GM21717 (cell line): ENCODE measurements at regions not wholly inside any gene's neighbourhood (a gene's known extent, or its start where the extent isn't known, plus 50 kb on each side); places are given as distances from the start of the nearest gene placed in this dataset.
"Not testable (repeated sequence)": the region's sequence is repeated elsewhere in the genome, so short reads cannot be mapped to it uniquely, and the experiment has no call there.

Source experiments
- ATAC-seq: cut with Tn5 transposase; IDR thresholded peaks from one replicate; pipeline ENCODE4 v1.9.1; 2021; ENCODE audit warnings: mild to moderate bottlenecking, moderate library complexity; ENCODE audit not compliant: unreplicated experiment

- ATAC-seq, result no peak
Observed at GRCh38 chr4:144799486-144799885, 153.5 kb downstream of the HHIP start.

DNA sequence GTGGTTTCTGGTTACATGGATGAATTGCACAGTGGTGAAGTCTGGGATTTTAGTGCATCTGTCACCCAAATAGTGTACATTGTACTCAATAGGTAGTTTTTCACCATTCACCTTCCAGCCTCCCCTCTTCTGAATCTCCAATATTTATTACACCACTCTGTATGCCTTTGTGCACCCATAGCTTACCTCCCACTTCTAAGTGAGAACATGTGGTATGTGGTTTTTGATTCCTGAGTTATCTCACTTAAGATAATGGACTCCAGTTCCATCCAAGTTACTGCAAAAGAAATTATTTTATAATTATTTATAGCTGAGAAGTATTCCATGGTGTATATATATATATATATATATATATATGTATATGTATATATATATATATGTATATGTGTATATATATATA is 155.8 kb downstream of the HHIP start:
- ATAC-seq, result no peak

DNA sequence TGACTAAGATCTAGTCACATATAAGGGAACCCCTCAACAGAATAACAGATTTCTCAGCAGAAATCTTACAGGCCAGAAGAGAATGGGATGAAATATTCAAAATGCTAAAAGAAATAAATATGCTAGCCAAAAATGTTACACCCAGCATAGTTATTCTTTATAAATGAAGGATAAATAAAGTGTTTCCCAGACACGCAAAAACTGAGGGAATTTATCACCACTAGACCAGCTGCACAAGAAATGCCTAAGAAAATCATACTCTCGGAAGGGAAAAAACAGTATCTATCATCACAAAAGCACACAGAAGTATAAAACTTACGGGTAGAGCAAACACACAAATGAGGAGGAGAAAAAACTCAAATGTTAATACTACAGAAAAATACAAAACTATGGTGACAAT is 162.1 kb downstream of the HHIP start:
- ATAC-seq, result no peak

DNA sequence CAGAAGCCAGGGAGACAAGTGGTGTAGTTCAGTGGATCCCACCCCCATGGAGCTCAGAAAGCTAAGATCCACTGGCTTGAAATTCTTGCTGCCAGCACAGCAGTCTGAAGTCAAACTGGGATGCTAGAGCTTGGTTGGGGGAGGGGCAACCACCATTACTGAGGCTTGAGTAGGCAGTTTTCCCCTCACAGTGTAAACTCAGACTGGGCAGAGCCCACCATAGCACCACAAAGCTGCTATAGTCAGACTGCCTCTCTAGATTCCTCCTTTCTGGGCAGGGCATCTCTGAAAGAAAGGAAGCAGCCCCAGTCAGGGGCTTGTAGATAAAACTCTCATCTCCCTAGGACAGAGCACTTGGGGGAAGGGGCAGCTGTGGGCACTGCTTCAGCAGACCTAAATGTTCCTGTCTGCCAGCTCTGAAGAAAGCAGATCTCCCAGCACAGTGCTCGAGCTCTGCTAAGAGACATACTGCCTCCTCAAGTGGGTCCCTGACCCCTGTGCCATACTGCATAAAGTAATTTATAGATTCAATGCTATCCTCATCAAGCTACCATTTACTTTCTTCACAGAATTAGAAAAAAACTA is 163.2 kb downstream of the HHIP start:
- ATAC-seq, result no peak

GRCh38 chr4:144816668-144817067 is 170.7 kb downstream of the HHIP start:
- no peak for ATAC-seq

DNA sequence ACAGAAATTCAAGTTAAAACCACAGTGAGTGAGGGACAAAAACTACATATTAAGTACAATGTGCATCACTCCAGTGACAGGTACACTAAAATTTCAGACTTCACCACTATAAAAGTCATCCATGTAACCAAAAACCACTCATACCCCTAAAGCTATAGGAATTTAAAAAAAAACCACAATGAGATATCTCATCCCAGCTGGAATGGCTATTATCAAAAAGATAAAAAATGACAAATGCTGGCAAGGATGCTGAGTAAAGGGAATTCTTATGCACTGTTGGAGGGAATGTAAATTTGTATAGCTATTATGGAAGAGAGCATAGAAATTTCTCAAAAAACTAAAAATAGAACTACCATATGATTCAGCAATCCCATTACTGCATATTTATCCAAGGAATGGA is 171.1 kb downstream of the HHIP start:
- ATAC-seq, result no peak

DNA sequence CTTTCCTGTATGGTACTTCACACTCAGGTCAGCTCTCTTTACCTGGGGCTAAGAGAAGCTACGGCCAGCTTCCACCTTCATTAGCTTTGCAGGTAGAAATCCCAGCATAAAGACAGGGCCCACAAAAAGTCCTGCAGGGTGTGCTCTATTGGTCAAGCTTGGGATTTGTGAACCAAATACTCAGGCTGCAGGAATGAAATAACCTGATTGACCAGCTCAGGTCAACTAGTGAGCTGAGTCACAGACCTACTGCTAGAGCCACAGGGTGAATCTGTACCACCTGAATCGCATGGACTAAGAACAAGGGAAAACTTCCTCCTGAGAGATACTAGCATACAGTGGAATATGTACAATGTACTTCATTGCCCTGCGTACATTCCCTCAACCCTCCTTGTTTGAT is 172.2 kb downstream of the HHIP start:
- no peak for ATAC-seq

DNA sequence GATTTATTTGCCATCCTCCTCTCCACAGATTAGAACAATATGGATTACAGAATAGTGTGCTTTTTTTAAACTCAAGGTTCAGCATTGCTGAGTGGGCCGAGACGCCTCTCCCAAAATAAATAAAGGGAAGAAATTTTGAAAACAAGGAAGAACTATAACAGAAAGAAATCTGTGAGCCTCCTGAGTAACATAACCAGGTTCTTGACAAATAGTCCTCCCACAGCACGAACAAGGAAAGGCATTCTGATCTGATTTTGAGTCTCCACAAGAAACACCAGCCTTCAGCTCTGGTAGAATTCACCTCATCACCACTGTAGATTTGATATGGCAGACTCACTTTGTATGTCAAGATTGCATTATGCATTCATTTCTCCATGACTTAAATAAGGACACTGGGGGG is 173.6 kb downstream of the HHIP start:
- ATAC-seq, result no peak

- no peak for ATAC-seq
Observed at GRCh38 chr4:144820011-144820727, 174.2 kb downstream of the HHIP start.

- ATAC-seq, result no peak
Observed at GRCh38 chr4:144820728-144821085, 174.8 kb downstream of the HHIP start.

GRCh38 chr4:144831971-144832370 is 186.0 kb downstream of the HHIP start:
- no peak for ATAC-seq

GRCh38 chr4:144845411-144845810 is 199.5 kb downstream of the HHIP start:
- ATAC-seq, result no peak

DNA sequence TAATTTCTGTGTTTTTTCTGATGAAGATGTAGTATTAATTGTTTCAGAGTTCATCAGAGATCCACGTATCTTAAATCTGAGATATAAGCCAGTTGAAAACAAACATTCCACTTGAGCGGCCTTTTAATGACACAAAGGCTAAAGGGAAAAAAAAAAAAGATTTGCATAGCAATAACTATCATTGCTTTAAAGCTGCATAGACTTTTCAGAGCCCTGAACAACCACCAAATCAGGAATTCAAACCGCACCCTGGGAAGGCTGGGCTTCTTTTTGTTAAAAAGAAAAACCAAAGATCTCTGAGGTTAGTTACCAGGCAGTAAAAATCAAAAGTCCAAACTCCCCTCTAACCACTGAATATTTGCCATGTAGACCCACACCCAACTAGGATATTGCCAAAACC is 206.0 kb downstream of the HHIP start:
- no peak for ATAC-seq

DNA sequence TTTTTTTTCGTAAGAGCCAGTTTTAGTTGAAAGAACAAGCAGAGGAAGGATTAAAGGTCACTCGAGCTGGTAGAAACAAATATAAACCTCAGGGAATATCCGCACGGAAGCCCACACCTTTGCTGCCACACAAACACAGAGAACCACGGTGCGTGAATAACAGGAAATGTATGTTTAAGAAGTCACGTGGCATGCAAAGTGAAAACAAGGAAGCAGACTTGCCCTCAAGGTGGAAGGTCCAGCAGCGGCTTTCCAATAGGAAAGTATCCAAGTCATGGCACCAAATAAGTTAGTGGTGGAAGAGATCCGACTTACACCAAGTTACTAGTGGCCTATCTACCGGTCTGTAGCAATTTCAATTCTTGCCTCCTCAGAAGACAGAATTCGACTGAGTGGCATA is 215.5 kb downstream of the HHIP start:
- no peak for ATAC-seq

GRCh38 chr4:144862210-144862609 is 216.3 kb downstream of the HHIP start:
- ATAC-seq, result no peak

DNA sequence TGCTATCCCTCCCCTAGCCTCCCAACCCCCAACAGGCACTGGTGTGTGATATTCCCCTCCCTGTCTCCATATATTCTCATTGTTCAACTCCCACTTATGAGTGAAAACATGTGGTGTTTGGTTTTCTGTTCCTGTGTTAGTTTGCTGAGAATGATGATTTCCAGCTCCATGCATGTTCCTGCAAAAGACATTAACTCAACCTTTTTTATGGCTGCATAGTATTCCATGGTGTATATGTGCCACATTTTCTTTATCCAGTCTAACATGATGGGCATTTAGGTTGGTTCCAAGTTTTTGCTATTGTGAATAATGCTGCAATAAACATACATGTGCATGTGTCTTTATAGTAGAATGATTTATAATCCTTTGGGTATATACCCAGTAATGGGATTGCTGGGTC is 218.9 kb downstream of the HHIP start:
- ATAC-seq, result not testable (repeated sequence)

DNA sequence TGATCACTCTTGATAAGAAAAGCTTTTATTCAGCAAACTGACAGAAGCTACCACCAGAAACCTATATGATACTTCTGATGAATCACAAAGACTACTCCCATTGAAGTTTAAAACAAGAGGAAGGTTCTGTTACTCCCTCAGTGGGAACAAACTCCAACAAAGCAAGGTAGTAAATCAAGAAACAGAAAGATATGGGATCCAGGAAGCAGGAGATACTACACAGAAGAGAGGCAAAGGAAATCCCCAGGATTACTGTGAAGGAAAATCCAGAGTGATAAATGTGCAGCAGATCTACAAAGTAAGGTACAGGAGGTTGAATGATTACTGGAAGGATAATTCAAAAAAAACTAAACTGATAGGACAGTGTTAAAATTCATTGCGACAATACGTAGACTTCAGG is 222.4 kb downstream of the HHIP start:
- ATAC-seq, result no peak

- no peak for ATAC-seq
Observed at GRCh38 chr4:144872508-144873225, 225.3 kb downstream of the ANAPC10 start.

GRCh38 chr4:144873226-144873990 is 224.6 kb downstream of the ANAPC10 start:
- ATAC-seq, result no peak

- ATAC-seq, result no peak
Observed at GRCh38 chr4:144894573-144894972, 203.4 kb downstream of the ANAPC10 start.

- ATAC-seq, result no peak
Observed at GRCh38 chr4:144899393-144899792, 198.6 kb downstream of the ANAPC10 start.

DNA sequence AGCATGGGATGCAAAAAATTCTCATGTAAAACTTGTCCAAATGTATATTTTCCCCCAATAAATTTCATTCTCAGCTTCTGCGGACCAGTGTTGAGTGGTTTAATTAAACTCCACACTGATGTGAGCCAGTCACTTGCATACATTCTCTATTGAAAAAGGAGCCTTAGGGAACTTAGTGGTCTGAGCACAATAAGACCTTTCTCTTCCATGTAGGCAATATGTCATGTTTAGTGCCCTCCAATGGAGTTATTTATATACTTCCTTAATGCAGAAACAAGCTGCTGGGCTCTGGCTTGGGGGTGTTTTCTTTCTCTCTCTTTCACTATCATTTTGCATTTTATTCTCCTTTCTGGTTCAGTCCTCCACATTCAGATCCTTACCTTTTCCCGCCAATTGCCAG is 196.9 kb downstream of the ANAPC10 start:
- no peak for ATAC-seq
